Lower lobe of right lung (tissue), 2 donors: ENCODE measurements at regions not wholly inside any gene's neighbourhood (a gene's known extent, or its start where the extent isn't known, plus 50 kb on each side); places are given as distances from the start of the nearest gene placed in this dataset.

Experiments
- ATAC-seq, 2 donors: fragments of 200-7000 bp; cut with Tn5 transposase; one replicate each; pipeline ENCODE4 v1.9.1; 2020 to 2022; ENCODE audit warnings: mild to moderate bottlenecking in 2 of 2, moderate library complexity in 2 of 2
- DNase-seq: peaks from one replicate; pipeline ENCODE4 v3.0.0-alpha.2; 2020
- H3K27ac ChIP-seq: fragments of 200-600 bp; one replicate; pipeline ENCODE4 v1.8.0; 2022
- H3K27me3 ChIP-seq: fragments of 200-600 bp; one replicate; pipeline ENCODE4 v1.8.0; 2022; ENCODE audit warnings: low read depth
- H3K36me3 ChIP-seq: fragments of 200-600 bp; one replicate; pipeline ENCODE4 v1.8.0; 2022; ENCODE audit warnings: mild to moderate bottlenecking
- H3K4me1 ChIP-seq: fragments of 200-600 bp; one replicate; pipeline ENCODE4 v1.8.0; 2022
- H3K4me3 ChIP-seq: fragments of 200-600 bp; one replicate; pipeline ENCODE4 v1.8.0; 2022; ENCODE audit warnings: mild to moderate bottlenecking
- H3K9me3 ChIP-seq: fragments of 200-600 bp; one replicate; pipeline ENCODE4 v1.8.0; 2022
- CTCF ChIP-seq: fragments of 200-600 bp; IDR thresholded peaks from one replicate; pipeline ENCODE4 v1.8.0; 2022; ENCODE audit warnings: antibody characterized with exemption, mild to moderate bottlenecking
- intact Hi-C: fragments of 100-400 bp; cut with DNase I; formaldehyde crosslinking; loops from one replicate; pipeline ENCODE4 v1.11.0; 2022
- donor health status: DM: no; HTN: yes; CAD: no; lungs with severe emphysema.

DNA sequence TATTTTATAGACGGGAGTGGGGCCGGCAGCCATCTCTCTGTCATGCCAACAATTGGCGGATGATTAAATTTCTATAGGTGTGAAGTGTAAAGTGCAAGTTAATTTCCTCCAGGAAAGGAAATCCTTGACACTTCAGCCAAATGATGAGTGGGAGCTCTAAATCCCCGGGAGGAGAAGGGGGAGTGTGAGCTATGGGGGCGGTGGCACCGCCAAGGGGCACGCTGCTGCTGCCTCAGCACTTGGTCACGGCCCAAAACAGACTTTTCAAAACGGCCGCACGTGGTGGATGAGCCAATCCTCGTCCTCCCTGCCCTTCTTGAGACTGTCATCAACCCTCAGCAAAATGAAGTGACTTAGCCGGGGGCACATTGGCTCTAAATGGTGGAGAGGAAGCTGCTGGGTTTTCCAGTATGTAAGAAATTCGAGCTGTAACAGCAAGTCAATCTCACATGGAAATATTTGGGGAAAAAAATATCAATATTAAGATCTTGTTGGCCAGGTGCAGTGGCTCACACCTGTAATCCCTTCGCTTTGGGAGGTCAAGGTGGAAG is 200.8 kb downstream of the TFCP2L1 start:
- no peak for TF ChIP-seq CTCF
- no peaks in the 10 kb centered on the region for H3K36me3 ChIP-seq
- DNase-seq (no peak), ATAC-seq (no peak)
- no peaks in the 10 kb centered on the region for H3K9me3 ChIP-seq
- intact Hi-C loops: no loop called here
- no peaks in the 10 kb centered on the region for H3K4me1 ChIP-seq
- no peak overlapping the region for H3K4me3 ChIP-seq
- peaks cover 22% of the 10 kb centered on the region for H3K27me3 ChIP-seq
- H3K27ac ChIP-seq: no peak overlapping the region

GRCh38 chr2:121085801-121086200 is 199.2 kb downstream of the TFCP2L1 start:
- DNase-seq (no peak), ATAC-seq (no peak)

GRCh38 chr2:121086450-121086849 is 198.6 kb downstream of the TFCP2L1 start:
- no peak for ATAC-seq

More at GRCh38 chr2:121085801-121086200, 199.2 kb downstream of the TFCP2L1 start:
- no peaks in the 10 kb centered on the region for H3K36me3 ChIP-seq
- no peak overlapping the region for H3K4me3 ChIP-seq
- peaks cover 17% of the 10 kb centered on the region for H3K27me3 ChIP-seq
- H3K27ac ChIP-seq: no peak overlapping the region
- intact Hi-C loops: no loop called here
- no peaks in the 10 kb centered on the region for H3K9me3 ChIP-seq
- no peaks in the 10 kb centered on the region for H3K4me1 ChIP-seq
- TF ChIP-seq CTCF: no peak

DNA sequence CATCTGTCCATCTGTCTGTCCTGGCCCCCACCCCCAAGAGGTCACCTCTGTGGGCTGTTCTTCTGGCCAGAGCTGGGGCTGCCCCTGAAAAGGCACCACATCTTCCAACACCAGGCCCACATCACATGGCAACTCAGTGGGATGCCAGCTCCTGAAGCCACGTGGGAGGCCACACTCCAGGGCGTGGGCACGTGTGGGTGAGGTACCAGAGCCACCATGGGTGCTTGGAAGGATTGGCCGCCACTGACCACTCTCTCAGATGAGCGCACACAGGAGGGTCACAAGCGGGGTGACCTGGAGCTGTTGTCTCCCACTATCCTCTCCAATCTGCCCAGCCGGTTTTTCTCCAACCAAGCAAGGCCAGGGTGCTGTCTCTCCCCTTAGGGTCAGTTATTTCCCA is 197.9 kb downstream of the TFCP2L1 start:
- no peak for TF ChIP-seq CTCF
- no peaks in the 10 kb centered on the region for H3K36me3 ChIP-seq
- no peaks in the 10 kb centered on the region for H3K9me3 ChIP-seq
- H3K4me3 ChIP-seq: no peak overlapping the region
- ATAC-seq (no peak), DNase-seq (peak; percentile 30)
- no peak overlapping the region for H3K27ac ChIP-seq
- peaks cover 9% of the 10 kb centered on the region for H3K27me3 ChIP-seq
- intact Hi-C loops: no loop called here
- H3K4me1 ChIP-seq: no peaks in the 10 kb centered on the region

More at GRCh38 chr2:121086450-121086849, 198.6 kb downstream of the TFCP2L1 start:
- Histone ChIP-seq H3K4me3 (no peak overlapping the region), H3K27ac (no peak overlapping the region), H3K4me1 (no peaks in the 10 kb centered on the region), H3K27me3 (peaks cover 11% of the 10 kb centered on the region), H3K9me3 (no peaks in the 10 kb centered on the region), H3K36me3 (no peaks in the 10 kb centered on the region)
- intact Hi-C loops: no loop called here
- TF ChIP-seq CTCF: no peak
- DNase-seq: peak; percentile 20

DNA sequence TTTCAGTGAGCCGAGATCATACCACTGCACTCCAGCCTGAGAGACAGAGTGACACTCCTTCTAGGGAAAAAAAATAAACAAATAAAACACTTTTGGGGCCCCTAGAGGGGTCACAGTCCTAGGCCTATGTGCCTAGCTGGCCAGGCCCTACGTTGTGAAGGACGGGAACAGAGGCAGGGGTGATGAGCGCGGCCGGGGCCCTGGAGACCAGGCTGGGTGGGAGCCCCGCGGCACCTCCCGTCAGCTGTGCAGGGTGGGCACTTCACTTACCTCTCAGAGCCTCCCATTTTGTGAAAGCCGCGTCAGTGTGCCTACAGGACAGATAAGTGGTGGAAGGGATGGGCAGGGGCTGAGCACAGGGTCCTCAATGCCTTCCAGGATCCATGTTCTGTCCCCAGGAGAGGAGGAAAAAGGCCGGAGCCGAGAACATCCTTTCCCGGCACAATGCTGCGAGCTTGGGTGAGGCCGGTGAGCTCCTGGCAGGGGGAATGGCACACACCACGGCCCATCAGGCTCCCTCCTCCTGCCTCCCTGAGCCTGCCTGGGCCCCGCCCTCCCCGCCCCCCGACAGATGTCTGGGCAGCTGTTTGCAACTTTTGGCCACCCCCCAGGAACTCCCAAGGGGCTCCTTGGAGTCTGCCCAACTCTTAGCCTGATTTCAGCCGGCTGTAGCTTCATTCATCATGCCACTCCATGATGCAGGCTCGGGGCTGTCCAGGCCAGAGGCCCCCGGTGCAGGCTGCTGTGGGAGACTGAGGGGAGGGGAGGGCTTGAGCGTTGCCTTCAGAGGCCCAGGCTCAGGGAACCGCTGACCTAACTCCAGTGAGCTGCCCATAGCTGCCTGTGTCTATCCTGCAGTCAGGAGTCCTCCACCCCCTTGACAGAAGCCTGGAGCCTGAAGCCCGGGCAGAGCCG is 196.5 kb downstream of the TFCP2L1 start:
- ATAC-seq (peak in 1 of 2 donors; percentile 19), DNase-seq (no peak)
- no peaks in the 10 kb centered on the region for H3K4me1 ChIP-seq
- intact Hi-C loops: no loop called here
- no peak for TF ChIP-seq CTCF
- H3K27ac ChIP-seq: no peak overlapping the region
- no peak overlapping the region for H3K4me3 ChIP-seq
- H3K36me3 ChIP-seq: no peaks in the 10 kb centered on the region
- peaks cover 8% of the 10 kb centered on the region for H3K27me3 ChIP-seq
- no peaks in the 10 kb centered on the region for H3K9me3 ChIP-seq
